Activated CD4-positive, alpha-beta T cell treated with anti-CD3 and anti-CD28 coated beads, Interleukin-2, Interleukin-4, amounts not matched to agents 100 ng/mL and 50 ng/mL, durations not matched to agents 16 hours and 8 hours (primary cell): ENCODE measurements at regions not wholly inside any gene's neighbourhood (a gene's known extent, or its start where the extent isn't known, plus 50 kb on each side); places are given as distances from the start of the nearest gene placed in this dataset.
"Not testable (repeated sequence)": the region's sequence is repeated elsewhere in the genome, so short reads cannot be mapped to it uniquely, and the experiment has no call there.

Source experiments
- DNase-seq: peaks from one replicate; pipeline ENCODE4 v3.0.0-alpha.2; 2020; ENCODE audit warnings: low spot score

GRCh38 chr5:15096686-15097085 is 225.1 kb upstream of the ANKH start:
- not testable (repeated sequence) for DNase-seq

DNA sequence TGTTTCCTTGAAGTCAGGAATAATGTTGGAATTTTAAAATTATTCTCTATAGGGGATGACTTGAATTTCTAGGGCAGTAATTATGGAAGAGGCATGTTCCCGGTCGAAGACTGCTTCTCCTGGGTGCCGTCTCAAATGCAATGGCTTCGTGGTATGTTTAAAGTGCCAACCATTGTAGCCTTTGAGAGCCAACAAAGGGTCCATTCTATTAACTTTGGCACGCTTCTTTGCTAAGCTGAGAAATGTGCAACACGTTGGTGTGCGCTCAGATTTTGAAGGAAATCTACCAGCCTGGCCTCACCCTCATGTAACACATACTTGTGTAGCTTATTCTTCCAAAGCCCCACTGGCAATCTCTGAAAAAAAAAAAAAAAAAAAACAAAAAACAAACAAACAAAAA is 221.2 kb upstream of the ANKH start:
- DNase-seq = no peak

GRCh38 chr5:15085671-15086070 is 214.1 kb upstream of the ANKH start:
- DNase-seq = no peak

DNA sequence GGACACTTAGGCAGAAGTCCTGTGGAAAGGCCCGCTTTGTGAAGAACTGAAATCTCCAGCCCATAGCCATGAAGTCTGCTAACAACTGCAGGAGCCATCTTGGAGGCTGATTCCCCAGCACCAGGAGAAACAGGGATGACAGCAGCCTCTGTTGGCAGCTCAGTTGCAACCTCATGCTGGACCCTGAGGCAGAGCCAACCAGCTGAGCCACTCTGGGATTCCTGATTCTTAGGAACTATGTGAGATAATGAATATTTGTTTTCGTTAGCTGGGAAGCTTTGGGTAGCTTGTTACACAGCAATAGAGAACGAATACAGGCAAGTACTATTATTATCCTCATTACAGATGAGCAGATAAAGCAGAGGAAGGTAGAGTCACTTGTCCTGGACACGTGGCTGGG is 210.5 kb upstream of the ANKH start:
- no peak for DNase-seq

DNA sequence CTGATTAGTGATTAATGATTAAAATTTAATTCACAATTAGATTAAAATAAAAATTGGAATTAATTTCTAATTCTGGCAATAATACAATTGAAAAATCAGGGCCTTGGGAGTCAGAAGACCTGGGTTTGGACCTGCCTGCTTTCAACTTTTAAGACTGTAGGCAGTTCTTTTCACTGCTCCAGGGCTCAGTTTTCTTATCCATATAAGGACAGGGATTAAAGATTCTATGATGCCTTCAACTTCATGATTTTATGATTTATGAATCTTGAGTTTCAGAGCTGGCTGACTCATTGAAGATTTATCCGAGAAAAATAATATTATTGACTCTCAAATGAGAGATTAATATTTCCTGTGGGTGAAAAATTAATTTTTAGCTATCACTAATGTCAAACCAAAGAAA is 208.6 kb upstream of the ANKH start:
- no peak for DNase-seq

DNA sequence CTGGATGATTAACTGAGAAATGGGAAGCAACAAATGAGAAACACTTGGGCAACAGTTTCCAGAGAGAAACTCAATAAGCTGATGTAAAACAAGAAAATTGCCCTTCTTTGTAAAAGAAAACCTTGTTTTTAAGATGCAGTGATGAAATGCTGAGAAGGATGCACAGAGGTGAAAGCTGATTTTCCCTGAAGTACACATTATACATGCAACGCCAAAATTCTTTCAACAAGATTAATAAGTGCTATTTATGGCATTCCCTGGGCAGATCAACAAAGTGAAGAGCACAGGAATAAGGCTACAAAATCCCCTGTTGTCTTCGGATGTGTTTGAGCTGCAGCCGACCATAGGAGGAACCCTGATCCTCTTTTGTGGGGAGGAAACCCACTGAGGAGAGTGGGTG is 208.0 kb upstream of the ANKH start:
- no peak for DNase-seq

DNA sequence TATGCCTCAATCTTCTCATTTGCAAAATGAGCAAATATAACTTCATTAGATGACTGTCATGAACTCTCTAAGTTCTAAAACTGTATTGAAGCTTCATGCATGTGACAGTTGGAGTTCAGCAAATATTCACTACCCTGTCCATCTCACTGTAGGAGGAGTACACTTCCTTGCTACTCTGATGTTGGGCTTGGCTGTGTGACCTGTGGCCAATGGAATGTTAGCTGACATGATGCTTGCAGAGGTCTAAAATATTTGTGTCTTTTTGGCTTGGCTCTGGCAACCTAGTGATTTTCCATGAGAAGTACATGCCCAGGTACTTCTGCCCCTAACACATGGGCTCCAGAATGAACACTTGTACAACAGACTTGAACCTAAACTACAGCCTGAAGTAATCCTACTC is 203.1 kb upstream of the ANKH start:
- DNase-seq = no peak

GRCh38 chr5:15073453-15073852 is 201.9 kb upstream of the ANKH start:
- no peak for DNase-seq

GRCh38 chr5:15070907-15071306 is 199.3 kb upstream of the ANKH start:
- no peak for DNase-seq

DNA sequence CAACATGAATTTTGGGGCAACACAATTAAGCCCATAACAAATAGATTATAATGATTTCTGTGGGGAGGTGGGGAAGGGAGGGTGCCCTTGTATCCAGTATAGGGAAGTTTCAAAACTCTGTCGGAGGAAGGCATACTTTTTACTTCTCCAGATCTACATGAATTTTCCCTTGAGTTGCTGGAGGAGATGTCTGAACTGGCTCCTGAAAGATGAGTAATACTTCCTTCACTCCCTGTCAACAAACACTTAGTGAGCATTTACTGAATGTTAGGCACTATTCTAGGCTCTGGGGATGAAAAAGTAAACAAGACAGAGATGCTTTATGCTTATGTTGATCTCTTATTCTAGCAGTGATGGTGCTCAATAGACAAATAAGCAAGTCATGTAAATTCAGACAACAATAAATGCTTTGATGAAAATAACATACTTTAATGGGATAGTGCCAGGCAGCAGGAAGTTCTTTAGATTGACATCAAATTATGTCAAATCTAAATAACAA is 197.9 kb upstream of the ANKH start:
- DNase-seq = no peak

DNA sequence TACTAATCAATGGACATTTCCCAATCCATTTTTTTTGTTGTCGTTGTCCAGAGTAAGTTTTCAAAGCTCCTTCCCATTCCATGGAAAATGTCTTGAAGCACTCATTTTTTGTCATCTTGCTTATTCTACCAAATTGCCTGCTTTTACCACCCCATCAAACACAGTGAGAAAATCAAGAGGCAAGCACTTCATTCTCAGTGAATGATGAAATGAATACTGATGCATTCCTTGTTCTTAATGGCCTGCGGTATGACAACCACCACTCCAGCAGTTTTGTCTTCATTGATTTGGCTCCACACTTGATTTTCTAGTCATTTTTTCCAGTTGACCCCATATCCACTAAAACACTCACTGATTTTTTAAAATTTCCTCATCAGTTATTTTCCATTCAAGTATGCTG is 193.5 kb upstream of the ANKH start:
- DNase-seq = no peak

DNA sequence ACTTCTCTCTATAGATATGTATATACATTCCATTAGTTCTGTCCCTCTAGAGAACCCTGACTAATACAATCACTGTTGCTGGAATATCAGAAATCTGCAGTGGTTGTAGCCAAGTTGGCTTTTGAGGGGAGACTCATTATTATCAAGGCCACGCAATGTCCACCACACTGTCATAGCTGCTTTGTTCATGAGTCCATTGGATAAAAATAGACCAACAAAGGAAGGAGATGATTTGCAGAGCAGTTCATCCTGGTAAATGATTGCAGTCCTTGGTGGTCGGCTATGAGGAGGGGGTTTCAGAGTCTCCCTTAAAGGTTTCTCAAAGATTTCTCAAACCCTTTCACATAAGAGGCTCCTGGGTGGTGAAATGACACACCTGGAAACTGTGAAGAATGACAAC is 192.8 kb upstream of the ANKH start:
- no peak for DNase-seq

GRCh38 chr5:15056988-15057592 is 185.5 kb upstream of the ANKH start:
- no peak for DNase-seq

DNA sequence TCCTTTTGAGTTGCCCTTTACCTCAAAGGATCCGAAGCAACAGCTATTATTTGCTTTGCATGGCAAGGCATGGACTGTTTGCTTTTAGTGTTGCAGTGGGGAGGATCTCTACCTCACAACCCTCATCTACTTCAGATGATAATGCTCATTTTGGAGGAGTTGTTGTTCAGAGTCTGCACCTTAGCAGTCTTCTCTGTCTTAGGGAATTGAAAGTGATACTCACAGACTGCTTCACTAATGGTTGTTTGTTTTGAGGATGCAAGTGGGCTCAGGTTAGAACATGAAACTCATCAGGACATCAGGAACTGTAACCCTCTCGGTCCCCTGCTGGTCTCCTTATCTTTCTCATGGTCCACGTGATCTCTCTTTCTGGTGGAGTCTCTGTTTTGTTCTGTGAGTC is 172.9 kb upstream of the ANKH start:
- no peak for DNase-seq

DNA sequence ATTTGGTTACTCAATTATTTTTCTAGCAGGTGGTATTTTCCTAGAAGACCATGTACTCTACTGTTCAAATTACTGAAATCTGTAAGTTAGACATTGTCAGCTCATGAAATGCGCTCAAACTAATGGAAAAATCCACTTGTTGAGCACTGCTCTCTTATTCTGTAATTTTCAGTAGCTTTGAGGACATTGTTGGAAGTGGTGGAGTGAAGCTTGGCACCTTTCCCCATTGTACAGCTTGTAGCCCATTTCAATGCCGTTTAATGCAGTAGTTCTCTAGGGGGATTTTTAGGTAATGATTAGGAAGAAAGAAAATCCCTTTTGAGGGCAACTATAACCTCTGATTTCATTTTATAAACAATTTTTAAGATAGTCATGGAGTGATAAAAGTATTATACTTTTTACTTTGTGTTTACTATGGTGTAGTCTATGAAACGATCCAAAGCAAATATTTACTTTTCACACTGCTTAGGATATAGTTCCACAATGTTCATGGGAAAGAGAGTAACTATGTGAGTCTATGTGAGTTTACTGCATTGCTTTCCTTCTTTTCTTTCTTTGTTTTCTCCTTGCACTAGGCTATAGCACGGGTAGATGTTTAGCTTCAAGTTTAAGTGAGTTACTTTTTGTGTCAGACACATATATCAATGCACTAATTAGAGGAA is 165.8 kb upstream of the ANKH start:
- no peak for DNase-seq

GRCh38 chr5:15034379-15034778 is 162.8 kb upstream of the ANKH start:
- DNase-seq = no peak

- no peak for DNase-seq
Measured at GRCh38 chr5:15031180-15031579, 159.6 kb upstream of the ANKH start.

GRCh38 chr5:15027764-15028163 is 156.2 kb upstream of the ANKH start:
- DNase-seq = no peak

- no peak for DNase-seq
Measured at GRCh38 chr5:15026944-15027343, 155.4 kb upstream of the ANKH start.

DNA sequence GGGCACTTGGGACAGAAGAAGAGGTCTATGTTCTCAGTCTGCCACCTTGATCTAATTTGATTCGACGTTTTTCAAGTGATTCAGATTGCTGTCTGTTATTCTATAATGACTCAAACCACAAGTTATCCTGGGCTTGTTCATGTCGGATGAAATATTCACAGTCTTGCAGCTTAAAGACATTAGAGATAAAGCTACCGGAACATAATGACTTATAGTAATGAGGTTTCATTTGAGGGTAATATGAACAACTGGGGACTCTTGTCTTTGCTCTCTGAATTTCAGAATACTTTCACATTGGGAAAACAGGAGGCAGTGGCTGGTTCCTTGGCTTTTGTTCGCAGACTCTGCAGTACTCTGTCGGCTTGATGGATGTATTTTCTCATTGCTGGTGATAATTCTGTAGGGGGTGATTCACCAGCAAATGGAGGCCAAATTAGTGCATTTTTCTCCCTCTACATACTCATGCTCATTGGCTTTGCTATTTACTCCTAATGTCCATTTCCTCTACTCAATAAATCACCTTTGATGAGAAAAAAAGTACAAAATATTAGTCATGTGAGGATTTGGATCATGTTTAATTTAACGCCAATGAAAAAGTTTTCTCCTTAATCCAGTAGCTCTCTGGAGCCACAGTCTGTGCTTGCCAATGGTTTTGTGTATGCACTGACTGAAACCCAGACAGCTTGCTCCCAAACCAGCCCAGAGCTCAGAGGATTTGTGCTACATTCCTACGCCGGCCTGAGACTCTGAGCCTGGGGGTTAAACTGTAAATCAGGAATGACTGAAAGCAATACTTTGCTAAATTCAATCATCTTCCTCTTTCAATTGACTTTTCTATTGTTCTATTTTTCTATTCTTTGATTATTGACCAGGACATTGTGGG is 154.7 kb upstream of the ANKH start:
- DNase-seq = no peak

DNA sequence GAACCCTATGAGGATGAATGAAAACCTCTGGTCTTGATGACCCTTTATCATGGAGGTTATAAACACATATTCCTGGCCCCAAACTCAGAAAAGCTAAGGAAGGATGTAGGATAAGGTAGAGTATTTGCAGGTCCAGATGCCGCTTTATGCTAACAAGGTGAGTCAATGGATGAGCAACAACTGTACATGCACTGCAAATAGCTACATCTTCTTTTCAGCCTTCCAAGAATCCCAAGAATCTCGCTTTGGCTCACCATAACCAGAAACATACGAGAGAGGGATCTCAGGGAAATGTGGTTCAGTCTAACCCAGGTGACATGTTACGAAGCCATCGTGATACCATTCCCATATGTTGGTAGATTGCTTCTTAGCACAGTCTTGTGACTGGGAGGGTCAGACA is 152.3 kb upstream of the ANKH start:
- DNase-seq = no peak

GRCh38 chr5:15023266-15023665 is 151.7 kb upstream of the ANKH start:
- no peak for DNase-seq
